Fibroblast of gingiva (primary cell): ENCODE measurements at regions not wholly inside any gene's neighbourhood (a gene's known extent, or its start where the extent isn't known, plus 50 kb on each side); places are given as distances from the start of the nearest gene placed in this dataset.

Source experiments
- DNase-seq: peaks from one replicate; pipeline ENCODE4 v3.0.0-alpha.2; 2011; ENCODE audit warnings: low read depth

DNA sequence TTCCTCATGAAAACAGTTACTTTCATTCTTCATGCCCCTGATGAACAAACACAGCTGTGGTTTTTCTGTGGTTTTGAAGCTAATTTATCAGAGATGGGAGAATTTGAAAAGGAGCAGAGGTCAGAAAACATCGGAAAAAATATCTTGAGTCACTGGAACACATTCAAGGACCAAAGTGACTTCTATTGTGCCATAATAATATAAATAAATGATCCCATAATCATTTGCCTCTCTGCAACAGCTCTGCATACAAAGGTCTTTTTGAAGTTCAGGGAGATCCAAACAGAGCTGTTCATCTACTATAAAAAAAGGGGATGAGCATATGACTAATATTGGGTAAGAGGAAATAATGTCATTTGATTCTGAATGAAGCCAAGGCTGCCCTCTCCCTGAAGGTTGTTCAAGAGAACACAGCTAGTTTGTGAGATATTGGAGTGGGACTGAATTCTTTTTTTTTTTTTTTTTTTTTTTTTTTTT, 201.3 kb upstream of the GALNT5 start:
- peak; percentile 86 for DNase-seq

DNA sequence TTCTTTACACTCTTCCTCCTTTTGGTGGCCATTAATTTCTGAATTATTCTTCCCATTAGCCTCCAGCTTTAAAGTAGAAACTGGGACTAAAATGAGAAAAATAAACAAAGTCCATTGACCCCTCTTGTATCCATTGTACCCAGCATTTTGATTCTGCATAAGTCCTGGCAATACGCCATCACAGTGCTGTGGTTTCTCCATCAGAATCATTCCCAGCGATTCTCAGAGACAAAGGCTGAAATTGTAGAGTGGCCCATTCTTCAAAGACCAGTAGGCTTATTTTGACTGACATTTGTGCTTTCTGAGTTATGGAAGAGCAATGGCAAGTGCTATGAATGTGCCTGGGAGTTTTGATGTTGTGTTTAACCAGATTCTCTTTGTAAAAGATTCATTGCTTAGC, 199.3 kb upstream of the GALNT5 start:
- no peak for DNase-seq

DNA sequence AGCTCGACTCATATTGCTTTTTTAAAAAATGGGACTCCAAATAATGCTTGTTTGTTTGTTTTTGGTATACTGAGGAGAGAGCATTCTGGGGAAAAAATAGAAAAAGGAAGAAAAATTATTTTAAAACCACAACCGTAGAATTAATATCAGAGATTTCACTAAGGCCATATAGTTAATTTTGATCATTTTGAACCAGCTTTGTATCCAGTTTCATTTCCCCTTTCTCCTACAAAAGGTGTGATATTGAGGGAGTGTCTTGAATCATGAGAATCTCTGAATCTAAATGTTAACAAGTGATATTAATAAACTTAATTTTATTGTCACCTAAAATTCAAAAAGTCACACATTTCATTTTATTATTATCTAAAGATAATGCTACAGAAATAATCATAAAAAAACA, 198.5 kb upstream of the GALNT5 start:
- no peak for DNase-seq

DNA sequence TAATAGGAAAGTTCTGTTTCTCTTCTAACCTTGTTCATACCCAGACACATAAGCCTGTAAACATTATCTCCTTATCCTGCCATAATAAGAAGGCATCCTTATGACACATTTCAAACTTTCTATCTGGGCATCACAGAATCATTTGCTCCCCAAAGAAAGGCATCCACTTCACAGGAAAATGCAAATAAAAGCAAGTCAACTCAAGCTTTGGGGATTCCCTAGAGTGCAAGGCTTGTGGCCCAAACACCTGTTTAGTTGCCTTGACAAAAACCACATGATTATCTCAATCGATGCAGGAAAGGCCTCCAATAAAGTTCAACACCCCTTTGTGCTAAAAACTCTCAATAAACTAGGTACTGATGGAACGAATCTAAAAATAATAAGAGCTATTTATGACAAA, 195.7 kb upstream of the GALNT5 start:
- DNase-seq = no peak

DNA sequence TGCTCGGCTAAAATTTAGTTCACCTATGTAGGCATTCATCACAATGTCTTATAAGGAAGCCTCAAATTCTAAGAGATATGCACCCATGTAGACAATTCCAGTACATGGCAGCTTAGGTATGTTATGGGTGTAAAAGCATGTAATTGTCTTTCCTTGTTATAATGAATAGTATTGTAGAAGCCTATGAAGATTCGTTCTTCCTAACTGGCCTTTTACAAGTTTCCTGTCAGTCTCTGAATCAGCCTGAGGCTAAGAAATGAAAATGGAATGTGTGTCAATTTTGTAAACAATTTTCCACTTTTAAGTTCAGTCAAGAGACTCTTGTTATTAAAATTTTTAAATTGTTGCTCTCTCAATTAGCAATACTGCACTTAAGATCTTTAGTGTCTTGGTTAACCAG, 189.9 kb upstream of the GALNT5 start:
- no peak for DNase-seq

DNA sequence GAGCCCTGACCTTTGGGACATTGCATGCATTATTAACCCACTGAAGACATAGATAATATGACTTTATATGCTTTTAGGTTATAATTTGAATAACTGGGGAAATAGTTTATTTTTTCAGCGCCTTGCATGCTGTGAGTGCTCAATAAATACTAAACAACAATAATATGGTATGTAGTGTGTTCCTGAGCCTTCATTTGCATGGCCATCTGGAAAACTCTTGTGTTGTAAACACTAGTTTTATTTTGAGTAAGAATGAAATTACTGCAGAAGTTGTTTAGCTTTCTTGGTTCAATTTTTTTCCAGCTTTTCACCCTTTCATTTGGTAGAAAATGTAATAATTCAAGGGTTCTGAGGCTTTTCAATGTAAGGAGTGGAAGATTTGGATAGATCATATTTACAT, 189.3 kb upstream of the GALNT5 start:
- DNase-seq = no peak

DNA sequence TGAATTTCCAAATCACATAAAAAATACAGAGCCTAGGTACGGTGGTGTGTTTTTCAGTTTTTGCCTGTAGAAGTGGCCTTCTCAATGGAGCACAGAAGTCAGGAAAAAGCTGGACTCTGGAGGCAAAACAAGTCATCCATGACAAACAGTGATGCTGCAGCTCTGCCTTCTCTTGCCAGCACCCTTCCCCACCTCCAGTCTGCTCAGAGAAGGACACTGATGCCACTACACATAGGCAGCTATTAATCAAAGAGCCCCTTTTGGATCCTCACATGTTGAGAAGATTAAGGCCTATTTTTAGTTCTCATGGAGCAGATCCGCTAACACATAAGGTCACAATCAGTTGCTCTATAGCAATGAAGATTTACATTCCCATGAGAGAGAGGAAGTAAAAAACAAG, 181.6 kb upstream of the GALNT5 start:
- DNase-seq = no peak

DNA sequence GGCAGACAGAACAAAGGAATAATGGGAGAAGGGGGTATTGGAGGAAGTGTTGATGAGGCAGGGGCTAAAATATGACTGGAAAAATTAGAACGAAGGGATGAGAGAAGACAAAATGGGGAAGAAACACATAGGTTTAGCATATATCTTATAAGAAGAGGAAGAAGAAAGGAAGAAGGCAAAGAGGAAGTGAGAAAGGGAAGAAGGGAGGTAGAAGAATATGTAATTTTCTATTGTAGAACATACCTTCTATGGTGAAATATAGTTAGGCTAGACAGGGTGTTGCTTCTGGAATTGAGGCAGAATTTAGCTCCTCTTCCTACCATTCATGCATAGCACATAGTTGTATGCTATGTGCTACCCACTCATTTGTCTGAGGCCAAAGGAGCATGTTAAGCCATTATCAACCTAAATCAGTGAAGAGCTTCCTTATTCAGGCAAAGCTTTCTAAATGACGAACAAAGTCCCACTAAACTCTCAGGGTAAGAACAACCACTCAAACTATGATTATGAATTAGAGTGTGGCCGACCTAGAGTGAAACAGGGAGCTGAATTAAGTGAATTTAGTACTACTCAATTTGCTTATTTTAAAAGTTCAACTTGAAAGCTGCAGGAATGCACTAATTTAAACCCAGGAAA, 180.9 kb upstream of the GALNT5 start:
- no peak for DNase-seq

DNA sequence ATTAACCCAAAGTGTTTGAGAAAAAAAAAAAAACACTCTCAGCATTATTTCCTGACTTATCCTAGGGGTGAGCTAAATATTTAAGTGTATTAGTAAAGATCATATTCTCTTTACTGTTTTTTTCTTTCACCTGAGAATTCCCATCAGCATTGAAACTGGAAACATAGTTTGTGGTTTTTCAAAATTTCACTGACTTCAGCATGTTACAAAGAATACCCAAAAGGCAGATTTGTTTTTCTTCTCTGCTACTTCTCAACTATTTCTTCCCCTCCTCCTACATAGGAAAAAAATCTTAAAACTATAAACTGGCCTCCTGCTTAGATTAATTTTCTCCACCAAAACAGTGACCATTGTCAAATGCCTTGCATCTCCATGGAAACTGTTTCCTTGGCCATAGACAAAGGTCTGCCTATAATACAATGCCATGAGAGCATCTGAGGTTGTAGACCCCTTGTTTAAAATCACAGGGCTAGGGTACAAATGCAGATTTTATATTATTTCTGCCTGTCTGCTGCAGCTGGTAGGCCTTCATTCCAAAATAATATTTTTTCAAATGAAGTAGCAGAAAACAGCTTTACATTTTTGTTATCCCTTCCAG, 179.7 kb upstream of the GALNT5 start:
- DNase-seq = no peak

DNA sequence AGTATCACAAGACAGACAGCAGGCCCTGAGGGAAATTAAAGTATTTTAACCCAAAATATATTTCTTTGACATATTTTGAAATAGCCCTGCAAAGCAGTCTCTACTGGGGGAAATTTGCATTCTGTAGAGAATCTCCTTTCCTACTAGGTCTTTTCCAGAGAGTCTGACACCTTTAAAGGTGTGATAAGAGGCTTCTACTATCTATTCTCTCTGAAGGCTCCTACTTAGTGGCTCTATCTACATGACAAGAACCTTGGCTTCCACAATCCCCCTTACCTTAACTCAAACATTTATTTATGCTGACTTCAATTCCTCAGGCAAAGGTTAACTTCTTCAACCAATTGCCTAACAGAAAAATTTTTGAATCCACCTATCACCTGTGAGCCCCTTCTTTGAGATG, 174.6 kb upstream of the GALNT5 start:
- no peak for DNase-seq

DNA sequence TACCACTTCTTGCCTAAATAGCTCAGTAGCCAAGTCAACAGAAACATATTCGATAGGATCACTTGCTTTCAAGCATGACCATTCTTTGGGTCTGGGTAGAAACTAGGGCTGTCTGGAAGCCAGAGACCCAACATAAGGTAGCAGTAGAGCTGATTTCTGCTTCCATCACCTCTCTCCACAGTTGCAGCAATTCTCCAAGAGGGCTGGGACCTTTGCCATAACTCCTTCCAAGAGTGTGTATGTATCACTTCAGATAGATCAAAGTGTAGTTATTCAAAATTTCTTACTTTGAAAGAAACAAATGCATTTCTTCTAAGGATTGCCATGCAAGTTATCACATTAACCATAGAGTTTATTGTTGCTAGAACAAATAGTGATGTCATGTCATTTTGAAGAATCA, 172.0 kb upstream of the GALNT5 start:
- no peak for DNase-seq

DNA sequence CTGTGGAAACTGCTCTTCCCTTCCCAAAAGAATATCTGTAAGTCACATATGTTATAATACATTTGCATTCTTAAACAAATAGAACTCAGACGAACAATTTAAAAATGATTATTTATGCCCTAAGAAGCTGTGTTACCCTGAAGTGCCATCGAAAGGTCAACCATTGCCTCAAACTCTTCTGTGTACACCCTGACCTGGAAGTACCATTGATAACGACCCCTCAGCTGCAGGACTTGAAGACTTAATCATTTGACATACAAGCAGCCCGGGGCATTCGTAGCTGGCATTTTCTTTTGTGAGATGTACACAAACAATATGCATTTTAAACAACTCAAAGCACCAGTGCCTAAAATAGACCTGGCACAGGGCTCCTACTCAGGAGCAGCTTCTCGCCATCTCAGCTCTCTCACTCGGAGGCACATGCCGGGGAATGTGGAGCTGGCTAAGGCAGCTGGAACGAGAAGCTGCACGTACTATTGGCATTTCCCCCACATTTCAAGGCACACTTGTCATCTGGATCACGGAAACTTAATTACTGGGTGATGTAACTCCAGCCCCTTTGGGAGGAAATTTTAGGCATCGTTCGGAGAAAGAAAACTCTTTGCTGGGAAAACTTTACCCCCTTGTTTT, 170.0 kb upstream of the GALNT5 start:
- peak; percentile 91 for DNase-seq

DNA sequence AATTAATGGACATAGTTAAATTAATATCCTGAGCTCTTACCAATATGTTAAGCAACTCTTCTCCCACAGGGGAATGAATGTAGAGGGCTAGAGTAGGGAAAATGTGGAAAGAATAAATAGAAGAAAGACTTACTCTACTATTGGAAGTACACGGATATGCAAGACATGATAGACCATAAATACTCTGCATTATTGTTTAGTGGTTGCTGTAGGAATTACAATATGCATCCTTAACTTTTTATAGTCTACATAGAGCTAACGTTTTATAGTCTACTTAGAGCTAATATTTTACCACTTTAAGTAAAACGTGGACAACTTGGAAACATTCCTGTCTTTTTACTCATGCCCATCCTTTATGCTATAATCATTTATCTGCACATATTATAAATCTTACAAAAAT, 163.8 kb upstream of the GALNT5 start:
- no peak for DNase-seq

DNA sequence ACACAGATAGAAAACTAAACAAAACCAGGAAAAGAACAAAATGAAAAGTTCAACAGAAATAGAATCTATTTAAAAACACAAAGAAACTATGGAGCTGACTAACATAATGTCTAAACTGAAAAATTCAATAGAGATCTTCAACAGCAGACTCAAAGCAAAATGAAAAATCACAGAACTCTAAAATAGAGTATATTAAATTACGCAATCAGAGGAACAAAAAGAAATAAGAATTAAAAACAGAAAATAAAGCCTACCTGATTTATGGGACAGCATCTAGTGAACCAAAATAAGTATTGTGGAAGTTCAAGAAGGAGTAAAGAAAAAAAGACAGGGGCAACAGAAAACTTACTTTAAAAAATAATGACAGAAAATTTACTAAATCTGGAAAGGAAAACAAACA, 152.1 kb upstream of the GALNT5 start:
- no peak for DNase-seq

DNA sequence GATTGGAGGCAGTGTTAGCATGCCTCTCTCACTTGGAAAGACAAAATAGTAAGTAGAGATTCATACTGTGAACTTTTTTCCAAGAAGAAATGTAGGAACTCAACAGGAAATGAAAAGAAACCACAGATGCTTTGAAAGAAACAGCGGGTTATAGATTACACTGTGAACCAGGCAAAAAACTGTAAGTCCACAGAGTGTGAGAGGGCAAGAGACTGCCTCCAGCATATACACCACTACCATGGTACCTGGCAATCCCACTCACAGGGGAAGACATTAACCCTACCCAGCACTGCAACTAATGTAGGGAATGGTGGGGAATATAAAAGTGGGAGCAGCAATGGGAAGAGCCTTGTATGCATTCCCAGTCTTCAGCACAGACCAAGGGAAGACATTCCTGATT, 150.6 kb upstream of the GALNT5 start:
- DNase-seq = no peak

DNA sequence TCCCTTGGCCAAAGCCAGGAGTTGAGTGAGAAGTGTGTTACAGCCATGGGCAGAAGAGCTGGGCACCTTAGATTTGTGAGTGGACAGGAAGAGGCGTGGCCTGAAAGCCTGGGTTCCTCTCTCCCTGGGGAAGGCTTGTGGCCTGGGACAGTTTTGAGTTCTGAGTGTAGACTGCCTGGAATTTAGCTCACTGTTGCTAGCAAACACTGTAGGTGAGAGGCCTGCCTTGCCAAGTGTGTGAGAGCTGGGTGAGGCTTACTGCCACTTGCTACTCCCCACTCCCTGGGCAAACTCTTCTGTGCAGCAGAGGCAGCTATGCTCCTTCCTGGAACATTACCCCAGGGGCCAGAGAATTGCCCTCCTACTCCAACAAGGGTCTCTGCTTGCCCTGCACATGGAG, 150.0 kb upstream of the GALNT5 start:
- no peak for DNase-seq

DNA sequence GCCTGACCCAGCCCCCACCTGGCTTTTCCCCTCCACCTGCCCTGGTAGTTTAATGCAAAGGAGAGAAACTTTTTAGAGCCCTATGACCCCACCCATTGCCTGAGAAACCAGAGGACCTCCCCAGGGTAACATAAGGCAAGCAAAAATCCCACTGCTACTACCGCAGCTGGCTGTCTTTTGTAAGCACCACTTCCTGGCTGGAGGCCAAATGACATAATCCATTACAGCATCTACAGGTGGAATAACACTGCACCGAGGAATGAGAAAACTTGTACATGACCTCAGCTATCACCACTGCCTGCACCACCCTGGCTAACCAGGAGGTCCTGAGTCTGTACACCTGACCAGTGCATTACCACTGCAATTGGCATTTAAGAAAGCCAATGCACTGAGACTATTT, 149.6 kb upstream of the GALNT5 start:
- DNase-seq = no peak

DNA sequence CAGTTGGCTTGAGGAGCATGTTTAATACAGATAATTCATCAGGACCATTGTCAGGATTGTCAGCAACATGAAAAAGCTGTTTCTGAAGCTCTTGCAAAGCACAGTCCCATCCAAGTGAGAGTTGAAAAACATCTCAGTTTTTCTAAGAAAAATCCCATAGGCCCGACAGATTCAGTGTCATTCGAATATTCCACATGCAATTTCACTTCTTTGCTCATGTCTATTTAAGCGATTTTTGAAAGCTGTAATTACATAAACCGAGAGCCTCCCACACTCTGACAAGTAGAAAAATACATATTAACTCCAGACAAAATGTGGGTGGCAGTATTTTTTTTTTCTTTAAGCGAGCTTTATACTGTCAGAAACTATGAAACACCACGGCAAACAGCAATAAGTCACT, 134.7 kb upstream of the GALNT5 start:
- no peak for DNase-seq

DNA sequence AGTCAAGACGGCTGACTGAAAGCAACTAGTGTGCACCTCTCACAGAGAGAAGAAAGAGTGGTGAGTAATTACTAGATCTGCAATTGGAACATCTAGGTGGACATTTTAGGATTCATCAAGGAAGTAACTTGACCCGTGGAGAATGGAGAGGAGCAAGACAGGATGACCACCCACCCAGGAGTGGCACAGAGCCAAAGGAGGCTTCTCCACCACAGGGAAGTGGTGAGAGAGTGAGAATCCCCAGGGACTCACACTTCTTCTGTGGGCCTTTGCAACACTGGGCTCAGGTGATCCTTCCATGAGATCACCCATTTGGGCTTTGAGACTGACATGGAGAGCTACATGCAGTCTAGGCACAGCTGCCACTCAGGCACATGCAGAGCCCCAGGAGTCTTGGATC, 132.8 kb upstream of the GALNT5 start:
- DNase-seq = no peak

DNA sequence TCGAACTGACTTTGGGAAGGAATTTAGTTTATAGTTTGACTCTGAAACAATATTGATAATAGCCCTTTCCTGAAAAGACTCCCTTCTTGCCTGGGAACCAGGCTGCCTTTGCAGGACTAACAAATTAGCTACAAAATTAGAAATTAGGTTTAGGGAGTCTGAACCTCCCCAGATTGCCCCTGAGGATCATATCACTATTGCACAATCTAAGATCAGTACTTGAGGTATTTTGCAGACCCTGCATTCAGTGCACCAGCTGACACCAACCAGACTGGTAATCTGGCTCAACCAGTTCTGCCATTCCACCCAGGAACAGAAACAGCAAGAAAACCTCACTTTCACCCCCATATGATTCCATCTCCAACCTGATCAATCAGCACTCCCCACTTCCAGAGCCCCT, 131.8 kb upstream of the GALNT5 start:
- no peak for DNase-seq

DNA sequence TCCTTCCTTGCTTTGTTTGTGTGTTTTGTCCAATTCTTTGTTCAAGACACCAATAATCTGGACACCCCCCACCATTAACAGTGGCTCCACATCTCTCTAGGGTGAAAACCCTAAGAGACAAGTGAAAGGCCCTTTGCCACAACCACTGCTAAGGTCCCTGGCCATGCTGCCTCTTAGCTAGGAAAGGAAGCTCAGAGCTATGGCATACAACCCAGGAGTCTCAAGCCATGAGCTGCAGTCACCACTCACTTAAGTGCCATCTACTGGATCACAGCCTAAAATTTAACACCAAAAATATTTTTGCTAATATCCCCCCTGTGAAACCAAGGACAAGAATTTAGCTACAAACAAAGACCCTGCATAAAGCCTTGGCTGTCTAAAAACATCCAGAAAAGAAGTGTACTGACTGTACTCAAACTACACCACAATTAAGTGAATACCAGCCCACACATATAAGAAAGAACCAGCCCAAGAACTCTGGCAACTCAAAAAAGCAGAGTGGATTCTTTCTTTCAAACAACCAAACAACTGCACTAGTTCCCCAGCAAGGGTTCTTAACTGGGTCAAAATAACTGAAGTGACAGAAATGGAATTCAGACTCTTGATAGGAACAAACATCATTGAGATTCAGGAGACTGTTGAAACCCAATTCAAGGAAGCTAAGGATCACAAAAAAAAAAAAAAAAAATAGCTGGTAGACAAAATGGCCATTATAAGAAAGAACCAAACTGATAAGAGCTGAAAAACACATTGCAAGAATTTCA, 130.1 kb upstream of the GALNT5 start:
- DNase-seq = no peak

DNA sequence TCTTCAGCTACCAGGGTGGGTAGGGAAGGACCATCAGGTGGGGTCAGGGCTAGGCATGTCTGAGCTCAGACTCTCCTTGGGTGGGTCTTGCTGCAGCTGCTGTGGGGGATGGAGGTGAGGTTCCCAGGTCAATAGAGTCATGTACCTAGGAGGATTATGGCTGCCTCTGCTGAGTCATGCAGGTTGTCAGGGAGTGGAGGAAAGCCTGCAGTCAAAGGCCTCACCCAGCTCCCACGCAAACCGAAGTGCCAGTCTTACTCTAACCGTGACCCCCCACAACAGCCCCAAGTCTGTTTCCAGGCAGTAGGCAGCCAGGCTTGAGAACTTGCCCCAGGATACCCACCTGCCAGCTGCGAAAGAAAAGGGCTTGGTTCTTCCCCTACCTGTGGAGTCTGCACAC, 113.6 kb upstream of the GALNT5 start:
- DNase-seq = no peak

DNA sequence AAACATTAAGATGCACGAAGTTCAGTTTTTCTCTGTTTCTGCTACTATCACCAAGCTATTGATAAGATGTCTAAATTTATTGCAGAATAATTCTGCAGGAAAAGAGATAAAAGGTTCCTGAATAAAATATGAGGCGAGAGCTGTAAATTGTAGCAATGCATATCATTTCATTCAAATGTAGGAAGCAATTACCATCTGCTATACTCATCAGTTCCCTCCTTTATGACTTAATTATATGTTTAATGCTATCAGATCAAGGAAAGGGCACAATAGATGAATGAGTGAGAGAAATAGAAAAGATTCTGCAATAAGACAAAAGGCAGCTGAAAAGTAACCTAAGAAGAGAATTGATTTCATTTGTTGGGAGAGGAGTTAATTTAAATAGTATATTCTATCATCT, 108.2 kb upstream of the GALNT5 start:
- no peak for DNase-seq
